GM10248 (cell line): ENCODE measurements at regions not wholly inside any gene's neighbourhood (a gene's known extent, or its start where the extent isn't known, plus 50 kb on each side); places are given as distances from the start of the nearest gene placed in this dataset.
"Not testable (repeated sequence)": the region's sequence is repeated elsewhere in the genome, so short reads cannot be mapped to it uniquely, and the experiment has no call there.

Source experiments
- CTCF ChIA-PET: fragments of 300-600 bp; sonication (Branson Sonifier 250); formaldehyde crosslinking; extraction: SDS; loops from one replicate; lab custom pipeline; 2021; ENCODE audit warnings: antibody characterized with exemption; lab: Yijun Ruan, JAX
- POLR2A ChIA-PET: fragments of 350-650 bp; sonication (Branson Sonifier 250); formaldehyde crosslinking; extraction: SDS; loops from one replicate; lab custom pipeline; 2020; ENCODE audit warnings: antibody characterized with exemption; lab: Yijun Ruan, JAX
- DNase-seq: peaks from one replicate; pipeline ENCODE4 v3.0.0; 2012; ENCODE audit errors: extremely low spot score
- CTCF ChIP-seq: IDR thresholded peaks from 2 replicates; pipeline ENCODE4 v1.5.1; 2012; ENCODE audit warnings: mild to moderate bottlenecking, low read depth; ENCODE audit errors: extremely low read depth, missing control alignments, control extremely low read depth

- DNase-seq: no peak
- ChIA-PET CTCF (no interaction called here), POLR2A (no interaction called here)
- TF ChIP-seq CTCF: no peak
Observed at GRCh38 chr13:109401307-109401706, 385.1 kb downstream of the IRS2 start.

- ChIA-PET POLR2A (no interaction called here), CTCF (no interaction called here)
- no peak for DNase-seq
- TF ChIP-seq CTCF: no peak
Observed at GRCh38 chr13:109400624-109401257, 385.6 kb downstream of the IRS2 start.

GRCh38 chr13:109400209-109400608 is 386.2 kb downstream of the IRS2 start:
- ChIA-PET POLR2A (no interaction called here), CTCF (no interaction called here)
- DNase-seq: no peak
- TF ChIP-seq CTCF: no peak

GRCh38 chr13:109398071-109398470 is 388.3 kb downstream of the IRS2 start:
- CTCF ChIA-PET: interaction anchor here (1.2 kb wide), 1 partner anchor 12 kb away, joined by 4 read pairs; no protein-coding TSS in a partner anchor
- POLR2A ChIA-PET, DNase-seq: not testable (repeated sequence)

- ChIA-PET POLR2A (no interaction called here), CTCF (no interaction called here)
- DNase-seq: no peak
- no peak for TF ChIP-seq CTCF
Observed at GRCh38 chr13:109397285-109397684, 389.1 kb downstream of the IRS2 start.

GRCh38 chr13:109396266-109396665 is 390.1 kb downstream of the IRS2 start:
- POLR2A ChIA-PET: no interaction called here
- DNase-seq: no peak
- no peak for TF ChIP-seq CTCF
- CTCF ChIA-PET: no interaction called here

GRCh38 chr13:109395014-109395413 is 391.4 kb downstream of the IRS2 start:
- no peak for DNase-seq
- no peak for TF ChIP-seq CTCF
- ChIA-PET POLR2A (no interaction called here), CTCF (no interaction called here)
